Transverse colon (tissue), 4 donors: ENCODE measurements at regions not wholly inside any gene's neighbourhood (a gene's known extent, or its start where the extent isn't known, plus 50 kb on each side); places are given as distances from the start of the nearest gene placed in this dataset.

ENCODE experiments used
- DNase-seq: peaks from one replicate; pipeline ENCODE4 v3.0.0-alpha.2; 2019
- H3K27ac ChIP-seq, 4 donors: fragments of 200-600 bp; sonication (generic); 2 replicates each; pipeline ENCODE4 v1.5.1; 2016 to 2018; ENCODE audit warnings: inconsistent platforms in 4 of 4
- H3K27me3 ChIP-seq: fragments of 200-600 bp; sonication (generic); 2 replicates; pipeline ENCODE4 v1.5.1; 2017; ENCODE audit warnings: inconsistent platforms
- H3K36me3 ChIP-seq, 4 donors: fragments of 200-600 bp; sonication (generic); 2 replicates each; pipeline ENCODE4 v1.5.1; 2017 to 2019; ENCODE audit warnings: inconsistent platforms in 4 of 4
- H3K4me1 ChIP-seq, 4 donors: fragments of 200-600 bp; sonication (generic); 2 replicates each; pipeline ENCODE4 v1.5.1; 2017 to 2020; ENCODE audit warnings: inconsistent platforms in 4 of 4
- H3K4me3 ChIP-seq, 4 donors: fragments of 200-600 bp; sonication (generic); 1 replicate in 1 of 4; 2 replicates in 3 of 4; pipeline versions ENCODE4 v1.5.1 to v1.6.1; 2017 to 2019; ENCODE audit warnings: inconsistent platforms in 4 of 4
- H3K9me3 ChIP-seq, 2 donors: fragments of 200-600 bp; sonication (generic); 2 replicates each; pipeline ENCODE4 v1.5.1; 2017 to 2019; ENCODE audit warnings: inconsistent platforms in 2 of 2
- CTCF ChIP-seq, 5 experiments: fragments of 200-600 bp in 3 of 5; fragments of 450-650 bp in 2 of 5; sonication (generic) in 3 of 5; IDR thresholded peaks; 1 replicate in 2 of 5; 2 replicates in 3 of 5; pipeline ENCODE4 v1.5.1; 2016 to 2017; ENCODE audit warnings: antibody characterized with exemption in 5 of 5, inconsistent platforms in 3 of 5, mild to moderate bottlenecking in 2 of 5, moderate library complexity in 1 of 5
- EP300 ChIP-seq: sonication (generic); formaldehyde crosslinking; IDR thresholded peaks from one replicate; pipeline ENCODE4 v1.6.1; 2017; ENCODE audit warnings: antibody characterized with exemption, low read depth
- POLR2A ChIP-seq: fragments of 450-650 bp; IDR thresholded peaks from one replicate; pipeline ENCODE4 v1.6.1; 2016; ENCODE audit warnings: antibody characterized with exemption, mild to moderate bottlenecking, moderate library complexity
- POLR2AphosphoS5 ChIP-seq, 3 donors: sonication (generic); formaldehyde crosslinking; IDR thresholded peaks; one replicate each; pipeline ENCODE4 v1.6.1; 2016; ENCODE audit warnings: antibody characterized with exemption in 3 of 3
- WGBS, 2 donors: methylation state at CpG; one replicate each; pipeline ENCODE4 v1.1.5; 2018; ENCODE audit warnings: low coverage in 1 of 2; 5-methylcytosine and 5-hydroxymethylcytosine counted together
- in situ Hi-C, 4 donors: fragments of 200-750 bp; cut with MboI; loops; one replicate each; pipeline versions ENCODE4 v1.15.0 to v1.15.1; 2017; ENCODE audit warnings: low sequenced_read_pairs in 3 of 4, low pct_ligation_motif_present in 1 of 4, low pct_unique_long_range_greater_than_20kb in 1 of 4
- intact Hi-C: fragments of 100-400 bp; cut with DNase I; formaldehyde crosslinking; loops from one replicate; pipeline ENCODE4 v1.15.1; 2023; ENCODE audit warnings: low total_unique reads

GRCh38 chr4:55768291-55768690 lies 51.3 kb upstream of the EXOC1L start:
- no peak for DNase-seq
- TF ChIP-seq EP300 (no peak), CTCF (IDR thresholded peaks at IDR 0.05) (no peak), POLR2AphosphoS5 (IDR thresholded peaks at IDR 0.05) (no peak), POLR2A (no peak)
- Histone ChIP-seq H3K27ac (no peak overlapping the region), H3K4me3 (no peak overlapping the region), H3K36me3 (no peaks in the 10 kb centered on the region), H3K9me3 (no peaks in the 10 kb centered on the region), H3K27me3 (no peaks in the 10 kb centered on the region), H3K4me1 (peaks cover 0 to 3% (median 0%) of the 10 kb centered on the region in 4 donors)
- WGBS, 2 donors: 80% methylated on average over 3 of the region's 3 CpGs; no CpG with 5 or more reads in 1 of the 2 donors
- in situ Hi-C loops: no loop called here
- intact Hi-C loops: no loop called here
